Gastrocnemius medialis (tissue), 4 donors: ENCODE measurements at regions not wholly inside any gene's neighbourhood (a gene's known extent, or its start where the extent isn't known, plus 50 kb on each side); places are given as distances from the start of the nearest gene placed in this dataset.

ENCODE experiments used
- POLR2A ChIP-seq, 2 donors: fragments of 450-650 bp; IDR thresholded peaks; one replicate each; pipeline ENCODE4 v1.6.1; 2017; ENCODE audit warnings: antibody characterized with exemption in 2 of 2, mild to moderate bottlenecking in 2 of 2, moderate library complexity in 2 of 2
- TF ChIP-seq, protein P1 (sequence below), 5 experiments: fragments of 450-650 bp in 3 of 5; fragments of 200-600 bp in 2 of 5; sonication (generic) in 2 of 5; IDR thresholded peaks in 4 of 5; conservative IDR thresholded peaks in 1 of 5; 1 replicate in 4 of 5; 2 replicates in 1 of 5; pipeline ENCODE4 v1.5.1; 2016 to 2019; ENCODE audit warnings: antibody characterized with exemption in 5 of 5, mild to moderate bottlenecking in 3 of 5, moderate library complexity in 3 of 5

- TF ChIP-seq, protein P1, sequence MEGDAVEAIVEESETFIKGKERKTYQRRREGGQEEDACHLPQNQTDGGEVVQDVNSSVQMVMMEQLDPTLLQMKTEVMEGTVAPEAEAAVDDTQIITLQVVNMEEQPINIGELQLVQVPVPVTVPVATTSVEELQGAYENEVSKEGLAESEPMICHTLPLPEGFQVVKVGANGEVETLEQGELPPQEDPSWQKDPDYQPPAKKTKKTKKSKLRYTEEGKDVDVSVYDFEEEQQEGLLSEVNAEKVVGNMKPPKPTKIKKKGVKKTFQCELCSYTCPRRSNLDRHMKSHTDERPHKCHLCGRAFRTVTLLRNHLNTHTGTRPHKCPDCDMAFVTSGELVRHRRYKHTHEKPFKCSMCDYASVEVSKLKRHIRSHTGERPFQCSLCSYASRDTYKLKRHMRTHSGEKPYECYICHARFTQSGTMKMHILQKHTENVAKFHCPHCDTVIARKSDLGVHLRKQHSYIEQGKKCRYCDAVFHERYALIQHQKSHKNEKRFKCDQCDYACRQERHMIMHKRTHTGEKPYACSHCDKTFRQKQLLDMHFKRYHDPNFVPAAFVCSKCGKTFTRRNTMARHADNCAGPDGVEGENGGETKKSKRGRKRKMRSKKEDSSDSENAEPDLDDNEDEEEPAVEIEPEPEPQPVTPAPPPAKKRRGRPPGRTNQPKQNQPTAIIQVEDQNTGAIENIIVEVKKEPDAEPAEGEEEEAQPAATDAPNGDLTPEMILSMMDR (IDR thresholded peaks at IDR 0.05 in 4 of 5, conservative IDR thresholded peaks at IDR 0.05 in 1 of 5) = no peak
- TF ChIP-seq POLR2A (IDR thresholded peaks at IDR 0.05) = no peak
These were observed 83.1 kb upstream of the TP63 start for GRCh38 chr3:189548053-189548452.
